Spinal cord (tissue), 10 donors: ENCODE measurements at regions not wholly inside any gene's neighbourhood (a gene's known extent, or its start where the extent isn't known, plus 50 kb on each side); places are given as distances from the start of the nearest gene placed in this dataset. TPM values are rescaled to one million over a fixed set of nuclear protein-coding genes. Genes with fewer than 3 reads are reported as not detected.

Source experiments
- DNase-seq, 6 donors: peaks; one replicate each; pipeline versions ENCODE4 v3.0.0 to v3.0.0-alpha.2; 2013 to 2015; ENCODE audit warnings: low spot score in 6 of 6, low read depth in 4 of 6
- H3K27ac ChIP-seq: one replicate; pipeline ENCODE4 v1.5.1; 2013; ENCODE audit warnings: low read depth, low read length, control low read depth
- H3K27me3 ChIP-seq: one replicate; pipeline ENCODE4 v1.6.1; 2013; ENCODE audit warnings: low read length; ENCODE audit not compliant: control insufficient read depth, insufficient read depth
- H3K36me3 ChIP-seq: one replicate; pipeline ENCODE4 v1.6.1; 2013; ENCODE audit warnings: low read length; ENCODE audit not compliant: control insufficient read depth, insufficient read depth
- H3K4me1 ChIP-seq: one replicate; pipeline ENCODE4 v1.6.1; 2013; ENCODE audit warnings: low read length; ENCODE audit not compliant: control insufficient read depth, insufficient read depth
- H3K4me3 ChIP-seq: one replicate; pipeline ENCODE4 v1.5.1; 2013; ENCODE audit warnings: low read depth, low read length, control low read depth
- H3K9me3 ChIP-seq: one replicate; pipeline ENCODE4 v1.6.1; 2013; ENCODE audit warnings: low read length; ENCODE audit not compliant: control insufficient read depth, insufficient read depth
- WGBS: methylation state at CpG from one replicate; pipeline ENCODE4 v1.1.5; 2013; ENCODE audit warnings: missing lambda C conversion rate; ENCODE audit not compliant: insufficient coverage; 5-methylcytosine and 5-hydroxymethylcytosine counted together
- small RNA-seq: library from RNA; depleted of rRNA; stranded (forward); fragments of <200 nt; gene quantifications from one replicate; pipeline ENCODE3, GENCODE V24; 2014; ENCODE audit warnings: low replicate concordance
- donor health status: healthy.

DNA sequence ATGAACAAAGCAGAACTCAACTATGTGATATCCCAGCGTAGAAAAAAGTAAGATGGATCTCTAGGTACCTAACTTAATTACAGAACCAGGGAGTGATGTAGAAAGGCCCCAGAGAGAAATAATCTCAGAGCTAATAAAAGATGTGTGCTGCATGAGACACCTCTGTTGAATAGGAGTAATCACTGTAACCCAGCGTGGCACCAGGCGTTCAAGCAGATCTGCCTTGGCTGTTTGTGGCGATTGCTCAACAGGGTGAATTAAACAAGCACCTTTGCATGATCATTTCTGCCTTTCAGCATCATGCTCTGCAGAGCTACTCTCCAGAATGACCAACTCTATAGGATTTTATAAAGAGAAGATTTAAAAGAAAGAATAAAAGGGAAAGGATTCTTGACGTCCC is 81.7 kb upstream of the KCNIP4 start:
- 30% methylated on average over 3 of the region's 5 CpGs for WGBS
- Histone ChIP-seq H3K4me3 (no peak overlapping the region), H3K27ac (no peak overlapping the region), H3K4me1 (no peaks in the 10 kb centered on the region), H3K27me3 (no peaks in the 10 kb centered on the region), H3K36me3 (no peaks in the 10 kb centered on the region), H3K9me3 (no peaks in the 10 kb centered on the region)
- DNase-seq: peak in 1 of 6 donors; percentile 89

DNA sequence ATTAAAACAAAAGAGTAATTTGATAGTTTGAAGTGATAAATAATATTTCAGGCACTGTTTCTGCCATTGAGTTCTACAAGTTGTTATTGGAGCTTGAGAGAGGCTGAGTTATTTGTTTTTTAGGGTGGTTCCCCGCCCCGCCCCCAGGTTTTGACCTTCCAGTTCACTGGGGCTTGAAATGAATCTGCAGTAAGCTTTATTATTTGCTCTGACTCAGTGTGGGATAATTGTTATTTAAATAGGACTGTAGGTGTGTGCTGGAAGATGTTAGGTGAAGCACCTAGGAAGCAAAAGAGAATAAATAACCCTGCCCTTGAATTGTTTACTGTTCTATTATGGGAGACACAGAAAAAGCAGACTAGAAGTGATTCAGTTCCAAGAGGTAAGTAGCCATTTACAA is 81.2 kb upstream of the KCNIP4 start:
- Histone ChIP-seq H3K27me3 (no peaks in the 10 kb centered on the region), H3K36me3 (no peaks in the 10 kb centered on the region), H3K4me3 (no peak overlapping the region), H3K4me1 (no peaks in the 10 kb centered on the region), H3K9me3 (no peaks in the 10 kb centered on the region), H3K27ac (no peak overlapping the region)
- DNase-seq: no peak
- 77% methylated on average over 2 of the region's 2 CpGs for WGBS

DNA sequence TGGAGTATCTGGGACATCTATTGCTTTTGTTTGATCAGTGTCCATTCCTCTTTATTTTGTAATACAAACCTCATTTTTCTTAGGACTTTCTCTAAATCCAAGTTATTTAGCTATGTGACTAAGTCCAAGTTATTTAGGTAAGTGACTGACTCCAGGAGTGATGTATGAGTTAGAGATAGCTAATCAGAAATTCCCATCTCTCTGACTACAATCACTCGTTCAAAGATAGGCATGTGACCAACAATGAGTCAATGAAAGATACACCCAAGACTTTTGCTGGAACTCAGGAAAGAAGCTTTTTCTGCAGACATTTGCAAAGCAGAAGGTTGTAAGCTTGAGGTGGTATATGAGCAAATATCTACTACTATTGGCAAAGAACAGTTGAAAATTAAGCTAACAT is 72.5 kb upstream of the KCNIP4 start:
- Histone ChIP-seq H3K27ac (no peak overlapping the region), H3K4me3 (no peak overlapping the region), H3K9me3 (no peaks in the 10 kb centered on the region), H3K4me1 (no peaks in the 10 kb centered on the region), H3K27me3 (no peaks in the 10 kb centered on the region), H3K36me3 (no peaks in the 10 kb centered on the region)
- DNase-seq: no peak
- no CpG with 5 or more reads among the region's 1 CpG for WGBS

DNA sequence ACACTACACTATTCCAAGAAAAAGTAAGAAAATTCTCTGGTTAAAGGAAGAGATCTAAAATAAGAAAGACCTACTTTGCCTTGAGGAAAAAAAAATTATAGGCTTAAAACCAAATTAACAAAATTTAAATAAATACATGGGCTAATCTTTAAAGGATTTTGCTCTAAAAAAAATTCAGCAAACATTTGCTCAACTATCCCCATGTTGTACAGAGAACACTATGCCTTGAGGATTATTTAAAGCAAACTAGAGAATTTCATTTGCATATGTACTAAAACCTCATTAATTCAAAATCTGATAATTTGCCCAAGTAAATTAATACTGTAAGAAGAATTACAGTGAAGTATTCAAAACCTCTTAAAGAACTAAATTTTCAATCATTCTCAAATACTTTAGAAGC is 71.6 kb upstream of the KCNIP4 start:
- no peaks in the 10 kb centered on the region for H3K4me1 ChIP-seq
- H3K9me3 ChIP-seq: no peaks in the 10 kb centered on the region
- H3K4me3 ChIP-seq: no peak overlapping the region
- H3K36me3 ChIP-seq: no peaks in the 10 kb centered on the region
- no peak overlapping the region for H3K27ac ChIP-seq
- H3K27me3 ChIP-seq: no peaks in the 10 kb centered on the region
- no peak for DNase-seq

DNA sequence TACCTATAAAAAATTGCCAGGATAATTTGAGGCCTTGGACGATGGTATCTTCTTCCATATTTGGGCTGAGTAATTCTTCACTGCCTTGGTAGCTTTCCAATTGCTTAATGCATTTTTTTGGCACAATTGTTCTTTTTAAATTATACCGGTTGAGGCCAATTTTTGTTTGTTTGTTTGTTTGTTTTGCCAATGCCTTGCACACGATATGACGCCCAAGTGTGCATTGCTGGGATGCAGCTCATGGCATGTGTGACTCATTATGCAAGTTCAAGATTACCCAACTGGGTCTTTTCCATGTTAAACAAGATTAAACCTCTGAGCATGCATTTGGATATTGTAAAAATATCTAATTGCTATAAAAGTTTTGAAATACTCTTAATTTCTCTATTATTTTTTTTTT is 71.1 kb upstream of the KCNIP4 start:
- H3K36me3 ChIP-seq: no peaks in the 10 kb centered on the region
- no peaks in the 10 kb centered on the region for H3K4me1 ChIP-seq
- peak in 2 of 6 donors; percentile 26 to 62 for DNase-seq
- WGBS: 66% methylated on average over 4 of the region's 4 CpGs
- no peak overlapping the region for H3K27ac ChIP-seq
- H3K4me3 ChIP-seq: no peak overlapping the region
- no peaks in the 10 kb centered on the region for H3K27me3 ChIP-seq
- H3K9me3 ChIP-seq: no peaks in the 10 kb centered on the region

DNA sequence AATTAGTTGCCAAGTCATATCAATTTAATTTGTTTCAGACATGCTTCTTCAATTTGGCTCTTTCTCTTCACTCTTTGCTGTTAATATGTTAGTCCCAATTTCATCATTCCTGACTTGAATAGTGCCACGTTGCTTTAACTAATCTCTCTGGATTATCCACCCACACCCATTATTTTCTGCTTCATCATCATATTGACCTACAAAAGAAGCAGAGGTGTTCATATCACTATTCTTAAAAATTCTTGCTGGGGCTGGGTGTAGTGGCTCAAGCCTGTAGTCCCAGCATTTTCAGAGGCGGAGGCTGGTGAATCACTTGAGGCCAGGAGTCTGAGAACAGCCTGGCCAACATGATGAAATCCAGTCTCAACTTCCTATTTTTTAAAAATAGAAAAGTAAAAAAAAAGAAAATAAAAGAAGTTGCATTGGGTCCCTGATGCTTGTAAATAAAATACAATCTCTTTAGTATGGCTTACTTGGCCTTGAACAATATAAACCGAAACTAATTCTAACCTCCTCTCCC is 65.7 kb upstream of the KCNIP4 start:
- no peak overlapping the region for H3K4me3 ChIP-seq
- no peaks in the 10 kb centered on the region for H3K9me3 ChIP-seq
- H3K27ac ChIP-seq: no peak overlapping the region
- H3K4me1 ChIP-seq: no peaks in the 10 kb centered on the region
- WGBS: no CpG with 5 or more reads among the region's 3 CpGs
- no peaks in the 10 kb centered on the region for H3K27me3 ChIP-seq
- no peaks in the 10 kb centered on the region for H3K36me3 ChIP-seq
- no peak for DNase-seq

DNA sequence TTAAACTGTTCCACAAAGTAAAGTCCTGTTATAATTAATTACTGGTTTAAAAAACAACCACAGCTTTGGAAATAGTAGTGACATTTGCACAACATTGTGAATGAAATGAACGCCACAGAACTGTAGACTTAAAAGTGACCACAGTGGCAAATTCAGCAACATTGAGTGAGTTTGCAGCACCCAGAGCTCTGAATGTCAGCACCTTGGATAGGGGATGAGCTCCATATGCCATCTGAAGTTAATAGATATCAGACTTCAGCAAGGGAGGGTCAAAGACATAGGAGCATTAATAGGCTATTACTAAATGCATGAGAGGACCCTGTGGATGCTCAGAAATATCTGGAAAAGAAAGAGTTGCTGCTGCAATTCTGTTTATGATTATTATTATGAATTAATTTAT is 55.3 kb upstream of the KCNIP4 start:
- WGBS: 60% methylated on average over 1 of the region's 1 CpG
- H3K4me3 ChIP-seq: no peak overlapping the region
- H3K4me1 ChIP-seq: no peaks in the 10 kb centered on the region
- no peak for DNase-seq
- no peak overlapping the region for H3K27ac ChIP-seq
- no peaks in the 10 kb centered on the region for H3K36me3 ChIP-seq
- H3K9me3 ChIP-seq: no peaks in the 10 kb centered on the region
- H3K27me3 ChIP-seq: no peaks in the 10 kb centered on the region

Small RNAs in the stretch of these regions (small RNA-seq; reads per million reads assigned to genes)
- gene RNU6-420P: not detected
